Renal pelvis (tissue), 1 donor: ENCODE measurements at regions not wholly inside any gene's neighbourhood (a gene's known extent, or its start where the extent isn't known, plus 50 kb on each side); places are given as distances from the start of the nearest gene placed in this dataset.
"Not testable (repeated sequence)": the region's sequence is repeated elsewhere in the genome, so short reads cannot be mapped to it uniquely, and the experiment has no call there.

Experiments
- DNase-seq: peaks from one replicate; pipeline ENCODE4 v3.0.0-alpha.2; 2013

- no peak for DNase-seq
Observed at GRCh38 chr14:26304056-26304455, 293.8 kb downstream of the NOVA1 start.

- no peak for DNase-seq
Observed at GRCh38 chr14:26293909-26294308, 303.9 kb downstream of the NOVA1 start.

- DNase-seq, result no peak
Observed at GRCh38 chr14:26289891-26290486, 307.8 kb downstream of the NOVA1 start.

- no peak for DNase-seq
Observed at GRCh38 chr14:26286913-26287205, 311.0 kb downstream of the NOVA1 start.

- DNase-seq, result no peak
Observed at GRCh38 chr14:26286081-26286912, 311.5 kb downstream of the NOVA1 start.

GRCh38 chr14:26282578-26282977, 315.3 kb downstream of the NOVA1 start:
- DNase-seq, result no peak

GRCh38 chr14:26282011-26282410, 315.8 kb downstream of the NOVA1 start:
- DNase-seq, result not testable (repeated sequence)

- DNase-seq, result no peak
Observed at GRCh38 chr14:26281280-26281998, 316.4 kb downstream of the NOVA1 start.

GRCh38 chr14:26276757-26277156, 321.1 kb downstream of the NOVA1 start:
- no peak for DNase-seq

- DNase-seq, result no peak
Observed at GRCh38 chr14:26265170-26265685, 332.6 kb downstream of the NOVA1 start.

GRCh38 chr14:26261368-26262122, 336.3 kb downstream of the NOVA1 start:
- no peak for DNase-seq

GRCh38 chr14:26255213-26255612, 342.6 kb downstream of the NOVA1 start:
- DNase-seq, result peak; percentile 11

- DNase-seq, result no peak
Observed at GRCh38 chr14:26252176-26252575, 345.7 kb downstream of the NOVA1 start.

GRCh38 chr14:26233118-26233517, 364.7 kb downstream of the NOVA1 start:
- no peak for DNase-seq

- no peak for DNase-seq
Observed at GRCh38 chr14:26218861-26219260, 379.0 kb downstream of the NOVA1 start.

GRCh38 chr14:26217778-26218177, 380.1 kb downstream of the NOVA1 start:
- DNase-seq, result no peak

- DNase-seq, result no peak
Observed at GRCh38 chr14:26216786-26217185, 381.0 kb downstream of the NOVA1 start.

GRCh38 chr14:26213846-26214575, 383.8 kb downstream of the NOVA1 start:
- DNase-seq, result no peak

GRCh38 chr14:26209699-26210098, 388.1 kb downstream of the NOVA1 start:
- no peak for DNase-seq

- no peak for DNase-seq
Observed at GRCh38 chr14:26206640-26207039, 391.2 kb downstream of the NOVA1 start.

- DNase-seq, result peak; percentile 41
Observed at GRCh38 chr14:26204728-26205479, 392.9 kb downstream of the NOVA1 start.
